Spleen (tissue), 11 donors: ENCODE measurements at regions not wholly inside any gene's neighbourhood (a gene's known extent, or its start where the extent isn't known, plus 50 kb on each side); places are given as distances from the start of the nearest gene placed in this dataset.
"Not testable (repeated sequence)": the region's sequence is repeated elsewhere in the genome, so short reads cannot be mapped to it uniquely, and the experiment has no call there.

Experiments
- DNase-seq: peaks from one replicate; pipeline ENCODE4 v3.0.0-alpha.2; 2020
- H3K27ac ChIP-seq, 8 donors: fragments of 200-600 bp; sonication (generic) in 7 of 8; 1 replicate in 4 of 8; 2 replicates in 4 of 8; pipeline versions ENCODE4 v1.5.0 to v1.8.0; 2016 to 2021; ENCODE audit warnings: inconsistent platforms in 4 of 8, mild to moderate bottlenecking in 4 of 8, moderate library complexity in 1 of 8
- H3K27me3 ChIP-seq, 7 donors: fragments of 200-600 bp; sonication (generic) in 6 of 7; replicated peaks in 1 of 7; 1 replicate in 4 of 7; 2 replicates in 3 of 7; pipeline versions ENCODE4 v1.5.0 to v1.8.0; 2016 to 2021; ENCODE audit warnings: inconsistent platforms in 3 of 7, mild to moderate bottlenecking in 1 of 7
- H3K36me3 ChIP-seq, 6 donors: fragments of 200-600 bp; sonication (generic) in 5 of 6; 1 replicate in 4 of 6; 2 replicates in 2 of 6; pipeline versions ENCODE4 v1.5.0 to v1.8.0; 2016 to 2021; ENCODE audit warnings: inconsistent platforms in 2 of 6
- H3K4me1 ChIP-seq, 6 donors: fragments of 200-600 bp; sonication (generic) in 5 of 6; 1 replicate in 3 of 6; 2 replicates in 3 of 6; pipeline versions ENCODE4 v1.5.0 to v1.8.0; 2016 to 2021; ENCODE audit warnings: inconsistent platforms in 3 of 6
- H3K4me3 ChIP-seq, 8 donors: fragments of 200-600 bp; sonication (generic) in 7 of 8; 1 replicate in 4 of 8; 2 replicates in 4 of 8; pipeline versions ENCODE4 v1.5.0 to v1.8.0; 2016 to 2021; ENCODE audit warnings: inconsistent platforms in 4 of 8, mild to moderate bottlenecking in 4 of 8, moderate library complexity in 2 of 8
- H3K9me3 ChIP-seq, 8 donors: fragments of 200-600 bp; sonication (generic) in 7 of 8; 1 replicate in 4 of 8; 2 replicates in 4 of 8; pipeline versions ENCODE4 v1.5.0 to v1.8.0; 2016 to 2021; ENCODE audit warnings: inconsistent platforms in 4 of 8
- CTCF ChIP-seq, 11 experiments: fragments of 200-600 bp in 7 of 11; fragments of 450-650 bp in 4 of 11; sonication (generic) in 4 of 11; IDR thresholded peaks in 8 of 11; conservative IDR thresholded peaks in 3 of 11; 1 replicate in 7 of 11; 2 replicates in 4 of 11; pipeline versions ENCODE4 v1.4.0 to v1.8.0; 2016 to 2021; ENCODE audit warnings: antibody characterized with exemption in 11 of 11, inconsistent platforms in 4 of 11, mild to moderate bottlenecking in 1 of 11
- POLR2A ChIP-seq, 3 donors: fragments of 450-650 bp; IDR thresholded peaks; one replicate each; pipeline ENCODE4 v1.5.1; 2017; ENCODE audit warnings: antibody characterized with exemption in 3 of 3, mild to moderate bottlenecking in 1 of 3
- POLR2AphosphoS5 ChIP-seq, 3 donors: sonication (generic); formaldehyde crosslinking; IDR thresholded peaks; one replicate each; pipeline ENCODE4 v1.5.1; 2017; ENCODE audit warnings: antibody characterized with exemption in 3 of 3
- WGBS, 5 donors: extraction: QIAGEN DNeasy Blood & Tissue Kit in 3 of 5; methylation state at CpG; one replicate each; pipeline versions ENCODE4 v1.1.5 to v1.1.7; 2013 to 2018; 5-methylcytosine and 5-hydroxymethylcytosine counted together
- intact Hi-C: fragments of 100-400 bp; cut with DNase I; formaldehyde crosslinking; loops from one replicate; pipeline ENCODE4 v1.15.0; 2023; ENCODE audit warnings: low total_unique reads
- donor health status: healthy with polysubstance abuse.
- donor health status: DM: no; HTN: no; CAD: no; lungs with moderate emphysema.
- donor health status: DM: no; HTN: no; CAD: no.
- donor health status: Bipolar disorder and iron deficiency.
- donor health status: healthy.
- donor health status: DM: no; HTN: no; CAD: no.
- donor health status: DM: yes; HTN: yes; CAD: no.

GRCh38 chr21:23152130-23152529, 2153.9 kb downstream of the NCAM2 start:
- no peak overlapping the region for H3K27ac ChIP-seq
- no peaks in the 10 kb centered on the region for H3K36me3 ChIP-seq
- no peak for TF ChIP-seq CTCF (IDR thresholded peaks at IDR 0.05 in 8 of 11, conservative IDR thresholded peaks at IDR 0.05 in 3 of 11)
- no peak for TF ChIP-seq POLR2AphosphoS5 (IDR thresholded peaks at IDR 0.05)
- TF ChIP-seq POLR2A (IDR thresholded peaks at IDR 0.05), result no peak
- H3K9me3 ChIP-seq, result no peaks in the 10 kb centered on the region
- no peak overlapping the region for H3K4me3 ChIP-seq
- no peaks in the 10 kb centered on the region for H3K27me3 ChIP-seq
- no peaks in the 10 kb centered on the region for H3K4me1 ChIP-seq
- DNase-seq, result no peak
- 66 to 90% (median 72%) methylated on average over 1 of the region's 1 CpG for WGBS, 5 donors
- intact Hi-C loops, result no loop called here

- H3K27me3 ChIP-seq, H3K9me3 ChIP-seq, DNase-seq, H3K36me3 ChIP-seq, H3K27ac ChIP-seq, intact Hi-C loops, H3K4me3 ChIP-seq, H3K4me1 ChIP-seq: not testable (repeated sequence)
- 74 to 85% (median 82%) methylated on average over 3 of the region's 3 CpGs for WGBS, 5 donors
These were observed 2155.6 kb downstream of the NCAM2 start for GRCh38 chr21:23153842-23154241.

- H3K36me3 ChIP-seq, result no peaks in the 10 kb centered on the region
- H3K4me1 ChIP-seq, result no peaks in the 10 kb centered on the region
- TF ChIP-seq POLR2AphosphoS5 (IDR thresholded peaks at IDR 0.05), result no peak
- TF ChIP-seq POLR2A (IDR thresholded peaks at IDR 0.05), result no peak
- TF ChIP-seq CTCF (IDR thresholded peaks at IDR 0.05 in 8 of 11, conservative IDR thresholded peaks at IDR 0.05 in 3 of 11), result no peak
- H3K27me3 ChIP-seq, result no peaks in the 10 kb centered on the region
- 82 to 94% (median 83%) methylated on average over 2 of the region's 2 CpGs for WGBS, 5 donors
- H3K4me3 ChIP-seq, result no peak overlapping the region
- H3K9me3 ChIP-seq, result no peaks in the 10 kb centered on the region
- no peak for DNase-seq
- intact Hi-C loops, result no loop called here
- H3K27ac ChIP-seq, result no peak overlapping the region
These were observed 2157.1 kb downstream of the NCAM2 start for GRCh38 chr21:23155281-23155680.

- Histone ChIP-seq H3K27me3 (no peaks in the 10 kb centered on the region), H3K4me1 (no peaks in the 10 kb centered on the region), H3K4me3 (no peak overlapping the region), H3K36me3 (no peaks in the 10 kb centered on the region), H3K27ac (no peak overlapping the region), H3K9me3 (peaks cover 0 to 4% (median 0%) of the 10 kb centered on the region in 8 donors)
- 44 to 65% (median 58%) methylated on average over 1 of the region's 1 CpG for WGBS, 5 donors
- intact Hi-C loops, result no loop called here
- no peak for DNase-seq
- TF ChIP-seq POLR2AphosphoS5 (IDR thresholded peaks at IDR 0.05) (no peak), POLR2A (IDR thresholded peaks at IDR 0.05) (no peak), CTCF (IDR thresholded peaks at IDR 0.05 in 8 of 11, conservative IDR thresholded peaks at IDR 0.05 in 3 of 11) (no peak)
These were observed 2162.7 kb downstream of the NCAM2 start for GRCh38 chr21:23160914-23161313.
